Hepatocyte (in vitro differentiated cells): ENCODE measurements at regions not wholly inside any gene's neighbourhood (a gene's known extent, or its start where the extent isn't known, plus 50 kb on each side); places are given as distances from the start of the nearest gene placed in this dataset.

Source experiments
- DNase-seq: peaks from one replicate; pipeline ENCODE4 v3.0.0-alpha.2; 2016; ENCODE audit warnings: low spot score
- H2AFZ ChIP-seq: fragments of 200-600 bp; sonication (generic); 2 replicates; pipeline ENCODE4 v1.6.0; 2016; ENCODE audit warnings: antibody characterized with exemption, mild to moderate bottlenecking
- H3K27ac ChIP-seq: fragments of 200-600 bp; sonication (generic); 2 replicates; pipeline ENCODE4 v1.5.1; 2016; ENCODE audit warnings: mild to moderate bottlenecking
- H3K27me3 ChIP-seq: fragments of 200-600 bp; sonication (generic); 2 replicates; pipeline ENCODE4 v1.6.1; 2016
- H3K36me3 ChIP-seq: fragments of 200-600 bp; sonication (generic); replicated peaks from 2 replicates; pipeline ENCODE4 v1.5.1; 2016; ENCODE audit warnings: low read depth; ENCODE audit not compliant: insufficient read depth
- H3K4me1 ChIP-seq: fragments of 200-600 bp; sonication (generic); 2 replicates; pipeline ENCODE4 v1.5.1; 2016; ENCODE audit warnings: mild to moderate bottlenecking, moderate library complexity; ENCODE audit not compliant: insufficient read depth
- H3K4me2 ChIP-seq: fragments of 200-600 bp; sonication (generic); 2 replicates; pipeline ENCODE4 v1.6.0; 2016
- H3K4me3 ChIP-seq: fragments of 200-600 bp; sonication (generic); 2 replicates; pipeline ENCODE4 v1.5.1; 2016; ENCODE audit warnings: mild to moderate bottlenecking
- H3K79me2 ChIP-seq: fragments of 200-600 bp; sonication (generic); 2 replicates; pipeline ENCODE4 v1.6.0; 2017; ENCODE audit warnings: mild to moderate bottlenecking
- H3K9me2 ChIP-seq: fragments of 200-600 bp; sonication (generic); replicated peaks from 2 replicates; pipeline ENCODE4 v1.6.0; 2017; ENCODE audit warnings: mild to moderate bottlenecking; ENCODE audit not compliant: insufficient read depth
- H3K9me3 ChIP-seq: fragments of 200-600 bp; sonication (generic); 2 replicates; pipeline ENCODE4 v1.5.1; 2016; ENCODE audit warnings: low read depth, mild to moderate bottlenecking
- H4K20me1 ChIP-seq: fragments of 200-600 bp; sonication (generic); 2 replicates; pipeline ENCODE4 v1.6.0; 2016; ENCODE audit warnings: mild to moderate bottlenecking; ENCODE audit not compliant: insufficient read depth, poor library complexity, severe bottlenecking
- CTCF ChIP-seq: fragments of 200-600 bp; sonication (generic); IDR thresholded peaks from 2 replicates; pipeline ENCODE4 v1.5.1; 2016; ENCODE audit warnings: antibody characterized with exemption, mild to moderate bottlenecking; ENCODE audit not compliant: poor library complexity
- EZH2 ChIP-seq: fragments of 200-600 bp; sonication (generic); IDR thresholded peaks from 2 replicates; pipeline ENCODE4 v1.6.1; 2016; ENCODE audit warnings: antibody characterized with exemption, mild to moderate bottlenecking, borderline replicate concordance
- EZH2phosphoT487 ChIP-seq: fragments of 200-600 bp; sonication (generic); IDR thresholded peaks from one replicate; pipeline ENCODE4 v1.6.1; 2018; ENCODE audit warnings: antibody characterized with exemption, mild to moderate bottlenecking, low read depth, moderate library complexity; ENCODE audit not compliant: unreplicated experiment, severe bottlenecking
- WGBS: methylation state at CpG from one replicate; pipeline ENCODE4 v1.1.6; 2016; ENCODE audit warnings: low lambda C conversion rate; ENCODE audit errors: missing lambda C conversion rate; 5-methylcytosine and 5-hydroxymethylcytosine counted together

DNA sequence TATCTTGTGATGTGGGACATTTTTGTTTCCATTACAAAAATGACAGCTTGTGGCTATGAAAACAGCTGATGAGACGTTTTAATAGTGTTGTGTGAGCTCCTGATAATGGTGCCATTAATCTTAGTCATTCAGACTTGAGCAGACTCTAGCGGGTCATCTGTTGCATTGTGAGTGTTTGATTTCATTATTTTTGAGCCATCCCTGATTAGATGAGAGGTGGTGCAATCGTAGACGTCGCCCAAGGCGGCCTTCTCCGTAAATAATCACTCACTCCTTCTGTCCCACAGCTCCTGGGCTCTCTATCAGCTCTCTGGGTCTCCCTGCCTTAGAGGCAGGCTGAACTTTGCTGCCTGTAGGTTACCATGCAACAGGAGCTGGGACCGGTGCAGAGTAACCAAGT lies 528.0 kb upstream of the SGCG start:
- no peak for TF ChIP-seq CTCF
- TF ChIP-seq EZH2 = no peak
- TF ChIP-seq EZH2phosphoT487 = no peak
- Histone ChIP-seq H3K79me2 (no peaks in the 10 kb centered on the region), H3K27me3 (no peaks in the 10 kb centered on the region), H3K4me1 (peaks cover 12% of the 10 kb centered on the region), H3K4me3 (no peak overlapping the region), H3K27ac (no peak overlapping the region), H2AFZ (no peak overlapping the region), H3K9me2 (no peaks in the 10 kb centered on the region), H3K36me3 (no peaks in the 10 kb centered on the region), H3K9me3 (no peaks in the 10 kb centered on the region), H4K20me1 (no peaks in the 10 kb centered on the region), H3K4me2 (no peak overlapping the region)
- WGBS = 80% methylated on average over 8 of the region's 8 CpGs
- DNase-seq = no peak

DNA sequence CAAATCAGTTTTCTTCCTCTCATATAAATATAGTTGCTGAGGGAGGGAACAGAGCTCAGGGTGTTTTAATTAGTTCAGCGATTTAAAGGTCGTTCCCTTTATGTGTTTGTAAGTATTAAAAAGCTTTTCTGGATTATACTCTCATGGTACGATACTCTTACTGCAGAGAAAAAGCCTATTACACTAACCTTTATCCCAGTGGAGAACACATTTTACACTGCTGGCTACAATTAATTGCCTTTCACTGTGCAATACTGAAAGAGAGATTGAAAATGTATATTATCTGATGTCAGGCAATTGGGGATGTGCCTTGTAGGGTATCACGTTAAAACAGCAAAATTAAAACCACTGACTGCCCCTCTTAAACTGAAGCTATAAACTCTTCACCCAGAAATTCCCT lies 526.9 kb upstream of the SGCG start:
- H3K4me2 ChIP-seq = no peak overlapping the region
- peaks cover 2% of the 10 kb centered on the region for H3K4me1 ChIP-seq
- H3K9me2 ChIP-seq = no peaks in the 10 kb centered on the region
- no peaks in the 10 kb centered on the region for H3K9me3 ChIP-seq
- H3K27me3 ChIP-seq = no peaks in the 10 kb centered on the region
- H4K20me1 ChIP-seq = no peaks in the 10 kb centered on the region
- no peaks in the 10 kb centered on the region for H3K36me3 ChIP-seq
- DNase-seq = no peak
- no peak overlapping the region for H2AFZ ChIP-seq
- WGBS = 56% methylated on average over 4 of the region's 4 CpGs
- H3K79me2 ChIP-seq = no peaks in the 10 kb centered on the region
- no peak overlapping the region for H3K4me3 ChIP-seq
- TF ChIP-seq CTCF (no peak), EZH2phosphoT487 (no peak), EZH2 (no peak)
- no peak overlapping the region for H3K27ac ChIP-seq

DNA sequence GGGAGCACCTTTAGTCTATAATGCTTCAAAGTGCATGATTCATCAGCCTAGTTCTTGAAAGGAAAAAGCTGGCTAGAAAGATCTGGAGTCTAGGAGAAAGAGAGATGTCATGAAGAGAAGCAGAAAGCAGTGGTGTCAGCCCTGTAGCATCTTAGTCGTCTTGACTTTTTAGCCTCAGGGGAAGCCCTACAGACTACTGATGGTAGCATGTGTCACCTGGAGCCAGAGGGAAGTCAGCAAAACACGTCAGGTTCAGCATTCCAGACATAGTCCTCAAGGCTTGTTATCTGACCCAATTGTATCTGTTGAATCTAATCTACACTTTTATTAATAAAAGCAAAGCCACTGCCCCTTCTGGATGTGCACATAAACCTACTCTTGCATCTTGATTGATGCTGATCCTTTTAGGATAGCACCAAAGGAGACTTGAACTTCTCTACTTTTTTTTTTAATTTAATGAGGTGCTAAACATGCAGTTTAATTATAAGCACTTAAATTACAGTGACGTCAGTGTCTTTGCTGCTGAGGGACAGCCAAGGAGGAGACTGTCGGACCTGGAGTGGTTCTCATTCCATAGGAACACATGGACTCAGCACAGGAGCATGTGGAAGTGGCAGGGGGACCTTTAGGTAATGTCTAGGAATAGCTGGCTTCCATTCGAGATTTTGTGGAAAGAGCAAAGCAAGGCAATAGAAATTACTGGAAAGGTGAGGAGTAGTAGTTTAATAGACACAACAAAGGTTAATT lies 525.5 kb upstream of the SGCG start:
- H3K4me1 ChIP-seq = no peaks in the 10 kb centered on the region
- no peaks in the 10 kb centered on the region for H3K79me2 ChIP-seq
- WGBS = 62% methylated on average over 5 of the region's 5 CpGs
- no peaks in the 10 kb centered on the region for H3K9me3 ChIP-seq
- no peak overlapping the region for H2AFZ ChIP-seq
- H4K20me1 ChIP-seq = no peaks in the 10 kb centered on the region
- TF ChIP-seq CTCF (no peak), EZH2phosphoT487 (no peak), EZH2 (no peak)
- H3K4me2 ChIP-seq = no peak overlapping the region
- H3K36me3 ChIP-seq = no peaks in the 10 kb centered on the region
- H3K4me3 ChIP-seq = no peak overlapping the region
- H3K9me2 ChIP-seq = no peaks in the 10 kb centered on the region
- DNase-seq = no peak
- no peaks in the 10 kb centered on the region for H3K27me3 ChIP-seq
- no peak overlapping the region for H3K27ac ChIP-seq
